HG02763 (cell line): ENCODE measurements at regions not wholly inside any gene's neighbourhood (a gene's known extent, or its start where the extent isn't known, plus 50 kb on each side); places are given as distances from the start of the nearest gene placed in this dataset.
"Not testable (repeated sequence)": the region's sequence is repeated elsewhere in the genome, so short reads cannot be mapped to it uniquely, and the experiment has no call there.

Experiments used
- ATAC-seq: cut with Tn5 transposase; IDR thresholded peaks from one replicate; pipeline ENCODE4 v1.9.1; 2021; ENCODE audit warnings: mild to moderate bottlenecking, moderate library complexity; ENCODE audit not compliant: unreplicated experiment

DNA sequence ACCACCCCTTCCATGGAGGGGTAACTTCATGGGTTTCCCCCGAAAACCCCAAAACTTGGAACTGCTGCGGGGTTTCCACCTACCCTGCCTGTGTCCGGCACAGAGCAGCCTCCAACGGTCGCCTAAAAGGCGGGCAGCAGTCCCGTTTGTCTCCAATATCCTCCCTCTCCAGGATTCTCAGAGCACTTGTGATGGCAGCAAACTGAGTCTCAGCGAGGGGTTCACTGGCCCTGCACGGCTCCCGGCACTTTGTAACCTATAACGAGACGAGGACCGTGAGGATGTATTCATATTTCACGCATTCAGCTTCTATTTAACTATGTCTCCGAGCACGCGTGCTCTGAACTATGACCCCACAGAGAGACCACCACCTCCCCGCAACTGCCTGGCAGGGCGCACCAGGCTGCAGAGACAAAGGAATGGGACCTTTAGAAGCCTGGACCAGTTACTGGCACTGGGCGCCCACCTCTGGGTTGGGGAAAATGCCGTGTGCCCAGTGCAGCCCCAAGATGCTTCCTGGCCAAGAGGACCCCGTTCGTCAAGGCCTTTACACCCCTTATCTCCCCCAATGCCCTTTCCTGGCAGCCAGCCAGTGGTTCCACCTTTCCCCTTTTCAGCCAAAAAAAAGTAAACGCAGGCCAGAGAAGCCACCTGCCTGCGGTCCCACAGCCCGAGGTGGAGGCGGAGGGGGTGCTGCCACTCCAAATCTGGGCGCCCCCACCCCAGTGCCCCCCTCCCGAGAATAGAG lies 173.1 kb upstream of the RTL1 start:
- no peak for ATAC-seq

DNA sequence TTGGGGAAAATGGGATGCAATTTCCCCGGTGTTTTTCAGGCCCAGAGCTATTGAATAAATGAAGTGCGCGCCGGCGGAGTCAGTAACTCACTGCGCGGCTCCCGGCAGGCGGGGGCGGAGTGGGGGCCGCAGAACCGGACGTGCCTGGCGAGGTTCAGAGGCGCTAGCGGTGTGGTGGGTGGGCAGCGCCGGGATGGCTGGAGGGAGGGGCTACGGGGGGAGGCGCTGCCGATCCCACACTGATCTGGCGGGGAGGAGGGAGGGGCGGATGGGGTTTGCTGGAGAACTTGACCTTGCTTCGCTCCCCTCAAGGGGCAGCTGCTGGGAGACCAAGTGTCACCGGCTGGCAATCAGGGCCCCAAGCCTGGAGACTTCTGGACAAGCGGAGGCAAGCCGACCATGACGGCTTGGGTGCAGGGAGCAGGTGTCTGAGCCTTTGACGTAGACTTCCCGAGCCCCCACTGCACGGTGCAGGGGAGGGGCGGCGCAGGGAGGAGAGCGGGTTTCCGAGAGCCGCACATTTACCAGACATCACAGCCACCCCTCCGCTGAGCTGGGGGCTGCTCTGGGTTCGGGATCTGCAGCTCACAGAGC lies 174.1 kb upstream of the RTL1 start:
- ATAC-seq, result no peak

DNA sequence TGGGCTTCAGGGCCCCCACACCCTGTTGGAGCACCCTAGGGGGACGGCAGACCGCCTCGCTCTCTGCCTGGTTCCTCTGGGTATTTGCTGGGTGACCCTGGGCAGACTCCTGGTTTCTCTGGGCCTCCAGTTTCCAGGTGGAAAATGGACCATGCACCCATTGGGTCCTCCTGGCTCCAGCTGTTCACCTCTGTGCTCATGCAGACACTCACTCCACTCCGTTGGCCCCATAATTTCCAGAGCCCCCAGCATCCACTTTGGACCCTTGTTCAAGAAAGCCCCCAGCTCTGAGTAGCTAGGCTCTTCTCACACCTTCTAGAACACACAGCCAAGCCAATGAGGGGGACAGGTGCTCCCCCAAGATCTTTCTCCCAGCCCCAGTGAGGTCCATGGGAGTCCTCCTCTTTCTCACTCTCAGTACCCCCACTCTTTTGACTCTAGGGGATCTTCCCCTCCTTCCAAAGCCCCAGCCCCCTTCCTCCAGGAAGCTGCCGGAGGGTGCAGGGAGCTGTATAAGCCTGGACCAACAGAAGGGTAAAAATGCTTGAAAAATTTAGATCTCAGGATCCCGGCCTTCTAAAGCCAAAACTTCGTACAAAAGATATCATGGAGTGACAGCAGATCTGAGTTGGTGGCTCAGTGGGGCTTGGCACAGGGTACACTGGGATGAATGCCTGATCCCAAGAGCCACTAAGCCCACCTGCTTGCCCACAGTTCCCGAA lies 174.8 kb upstream of the RTL1 start:
- no peak for ATAC-seq

DNA sequence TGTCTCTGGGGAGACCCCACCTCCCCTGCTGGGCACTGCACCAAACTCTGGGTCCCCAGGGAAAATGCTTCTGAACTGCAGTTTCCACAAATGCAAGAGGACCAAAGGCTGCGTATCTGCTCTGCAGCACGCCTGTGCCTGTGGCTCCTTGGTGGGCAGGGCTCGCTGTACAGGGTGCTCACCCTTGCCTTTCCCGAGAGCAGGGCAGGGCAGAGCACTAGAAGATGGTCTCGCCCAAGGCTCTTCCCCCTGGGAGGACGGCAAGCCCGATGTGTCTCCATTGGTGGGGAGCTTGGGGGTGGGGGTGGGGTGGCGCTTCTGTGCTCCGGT lies 175.3 kb upstream of the RTL1 start:
- ATAC-seq, result no peak

DNA sequence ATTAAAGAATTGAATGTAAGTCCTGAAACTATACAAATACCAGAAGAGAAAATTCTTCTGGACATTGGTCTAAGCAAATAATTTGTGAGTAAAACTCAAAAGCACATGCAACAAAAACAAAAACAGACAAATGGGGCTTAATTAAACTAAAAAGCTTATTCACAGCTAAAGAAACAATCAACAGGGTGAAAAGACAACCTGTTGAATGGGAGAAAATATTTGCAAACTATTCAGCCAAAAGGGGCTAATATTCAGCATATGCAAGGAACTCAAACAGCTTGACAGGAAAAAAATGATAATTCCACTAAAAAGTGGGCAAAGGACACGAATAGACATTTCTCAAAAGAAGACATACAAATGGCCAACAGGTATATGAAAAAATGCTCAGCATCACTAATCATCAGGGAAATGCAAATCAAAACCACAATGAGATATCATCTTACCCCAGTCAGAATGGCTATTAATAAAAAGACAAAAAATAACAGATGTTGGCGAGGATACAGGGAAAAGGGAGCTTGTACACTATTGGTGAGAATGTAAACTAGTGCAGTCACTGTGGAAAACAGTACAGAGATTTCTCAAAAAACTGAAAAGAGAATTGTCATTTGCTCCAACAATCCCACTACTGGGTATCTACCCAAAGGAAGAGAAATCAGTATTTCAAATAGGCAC lies 177.5 kb upstream of the RTL1 start:
- no peak for ATAC-seq

DNA sequence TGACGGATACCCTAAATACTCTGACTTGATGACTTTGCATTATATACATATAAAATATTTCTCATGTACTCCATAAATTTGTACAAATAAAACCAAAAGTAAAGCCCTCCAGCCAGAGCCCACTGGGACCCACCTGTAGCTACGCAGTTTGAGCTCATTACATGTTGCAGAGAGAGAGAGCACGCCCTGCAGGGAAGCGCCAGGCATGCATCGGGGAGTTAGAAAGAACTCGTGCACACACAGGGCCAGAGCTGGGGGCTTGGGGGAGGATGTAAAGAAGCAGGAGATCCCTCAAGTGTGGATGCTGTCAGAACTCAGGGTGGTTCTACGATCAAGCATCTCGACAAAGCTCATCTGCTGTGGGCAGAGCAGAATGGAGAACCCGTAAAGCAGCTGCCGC lies 178.5 kb upstream of the RTL1 start:
- no peak for ATAC-seq

DNA sequence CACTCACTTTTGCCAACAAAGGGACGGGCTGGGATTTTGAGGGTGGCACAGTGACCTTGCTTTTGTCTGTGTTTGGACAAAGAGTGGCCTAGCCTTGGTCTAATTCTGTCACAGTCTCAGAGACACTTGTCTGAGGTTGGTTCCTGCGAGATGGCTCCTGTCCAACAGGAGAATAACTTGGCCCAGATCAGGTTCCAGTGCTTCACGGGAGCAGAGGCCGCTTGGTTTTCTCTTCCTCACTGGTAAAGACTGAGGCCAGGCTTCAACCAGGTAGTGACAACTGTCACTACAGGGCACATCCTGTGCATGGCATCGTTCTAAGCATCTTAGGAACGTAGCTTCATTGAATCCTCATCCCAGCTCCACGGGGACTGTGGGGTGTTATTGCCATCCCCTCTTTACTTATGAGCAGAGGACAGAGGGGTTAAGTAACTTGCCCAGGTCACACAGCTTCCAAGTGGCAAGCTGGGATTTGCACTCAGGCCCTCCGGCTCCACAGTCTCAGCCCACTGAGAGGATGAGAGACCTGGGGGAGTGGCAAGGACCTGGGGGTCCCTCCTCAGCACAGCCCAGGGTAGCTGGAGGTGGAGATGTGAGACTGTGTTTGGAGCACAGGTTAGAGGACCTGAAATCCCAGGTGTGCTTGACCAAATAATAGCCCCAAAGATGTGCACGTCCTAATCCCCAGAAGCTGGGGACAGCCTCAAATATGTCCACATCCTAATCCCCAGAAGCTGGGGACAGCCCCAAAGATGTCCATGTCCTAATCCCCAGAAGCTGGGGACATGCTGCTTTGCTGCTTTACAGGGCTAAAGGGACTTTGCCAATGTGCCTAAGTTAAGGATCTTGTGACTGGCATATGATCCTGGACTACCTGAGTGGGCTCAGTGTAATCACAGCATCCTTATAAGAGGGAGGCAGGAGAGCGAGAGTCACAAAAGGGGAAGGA lies 179.2 kb upstream of the RTL1 start:
- no peak for ATAC-seq

DNA sequence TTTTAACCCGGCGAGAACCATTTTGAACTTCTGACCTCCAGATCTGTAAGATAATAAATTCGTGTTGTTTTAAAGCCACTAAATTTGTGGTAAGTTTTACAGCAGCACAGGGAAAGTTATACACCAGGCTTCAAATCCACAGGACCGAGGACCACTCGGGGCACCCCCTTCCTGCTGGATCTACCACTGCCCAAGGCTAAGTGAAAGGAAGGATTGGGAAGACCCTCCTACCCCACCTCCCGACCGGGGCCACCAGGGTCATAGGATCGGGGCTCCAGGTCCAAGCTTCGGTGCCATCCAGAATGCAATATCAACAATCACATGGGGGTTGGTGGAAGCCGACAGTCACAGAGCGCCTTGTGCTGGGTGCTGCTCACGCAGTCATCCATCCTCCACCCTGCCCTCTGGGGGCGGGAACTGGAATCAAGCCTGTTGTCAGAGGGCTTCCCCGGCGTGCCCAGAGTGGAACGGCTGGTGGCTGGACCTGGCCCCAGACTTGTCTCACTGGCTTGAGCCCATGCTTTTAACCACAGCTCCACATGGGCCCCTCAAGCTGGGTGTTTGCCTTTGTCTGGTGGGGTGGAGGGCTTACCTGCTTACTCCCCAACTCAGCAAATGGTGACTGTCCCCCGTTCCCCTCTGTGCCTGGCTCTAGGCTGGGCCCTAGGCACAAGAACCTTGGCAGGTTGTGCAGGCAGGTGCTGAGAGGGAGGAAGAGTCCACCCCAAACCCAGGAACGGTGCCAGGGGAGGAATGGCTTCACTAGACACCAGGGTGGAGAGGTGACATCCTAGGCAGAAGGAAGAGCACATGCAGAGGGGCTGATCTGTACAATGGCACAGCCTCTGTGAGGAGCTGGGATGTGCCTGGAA lies 180.3 kb upstream of the RTL1 start:
- ATAC-seq, result no peak

DNA sequence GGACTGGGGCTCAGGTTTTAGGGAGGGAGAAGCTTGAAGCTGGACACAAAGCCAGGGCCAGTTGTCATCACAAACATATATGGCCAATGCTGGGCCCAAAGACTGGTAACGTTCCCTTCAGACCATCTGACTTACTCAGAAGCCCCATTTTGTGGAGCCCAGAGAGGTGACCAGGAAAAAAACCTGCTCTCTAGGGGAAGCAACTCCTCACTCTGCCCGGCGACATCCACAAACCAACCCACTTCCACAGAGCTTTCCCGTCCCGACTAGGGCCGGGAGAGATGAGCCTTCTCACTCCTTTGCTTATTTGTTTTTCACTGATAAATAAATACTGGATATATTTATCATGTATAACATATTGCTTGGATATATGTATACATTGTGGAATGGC lies 180.9 kb upstream of the RTL1 start:
- ATAC-seq, result no peak

DNA sequence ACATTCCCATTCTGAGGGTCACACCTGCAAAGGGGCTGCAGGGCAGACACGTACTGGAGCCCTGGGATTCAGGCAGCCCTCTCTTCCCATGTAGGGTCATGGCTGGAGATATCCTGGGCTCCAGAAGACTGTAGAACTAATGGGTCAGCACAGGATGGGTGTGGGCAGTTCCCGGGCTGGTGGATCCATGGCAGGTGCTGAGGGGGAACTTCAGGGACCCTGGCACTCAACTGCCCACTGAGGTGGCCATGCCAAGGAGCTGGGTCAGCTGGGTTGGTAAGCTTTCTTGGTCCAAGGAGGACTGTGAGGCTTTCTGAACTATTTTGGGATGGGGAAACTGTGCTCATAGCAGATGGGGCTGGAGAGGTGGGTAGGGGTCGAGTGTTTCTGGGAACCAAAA lies 183.4 kb upstream of the RTL1 start:
- no peak for ATAC-seq

DNA sequence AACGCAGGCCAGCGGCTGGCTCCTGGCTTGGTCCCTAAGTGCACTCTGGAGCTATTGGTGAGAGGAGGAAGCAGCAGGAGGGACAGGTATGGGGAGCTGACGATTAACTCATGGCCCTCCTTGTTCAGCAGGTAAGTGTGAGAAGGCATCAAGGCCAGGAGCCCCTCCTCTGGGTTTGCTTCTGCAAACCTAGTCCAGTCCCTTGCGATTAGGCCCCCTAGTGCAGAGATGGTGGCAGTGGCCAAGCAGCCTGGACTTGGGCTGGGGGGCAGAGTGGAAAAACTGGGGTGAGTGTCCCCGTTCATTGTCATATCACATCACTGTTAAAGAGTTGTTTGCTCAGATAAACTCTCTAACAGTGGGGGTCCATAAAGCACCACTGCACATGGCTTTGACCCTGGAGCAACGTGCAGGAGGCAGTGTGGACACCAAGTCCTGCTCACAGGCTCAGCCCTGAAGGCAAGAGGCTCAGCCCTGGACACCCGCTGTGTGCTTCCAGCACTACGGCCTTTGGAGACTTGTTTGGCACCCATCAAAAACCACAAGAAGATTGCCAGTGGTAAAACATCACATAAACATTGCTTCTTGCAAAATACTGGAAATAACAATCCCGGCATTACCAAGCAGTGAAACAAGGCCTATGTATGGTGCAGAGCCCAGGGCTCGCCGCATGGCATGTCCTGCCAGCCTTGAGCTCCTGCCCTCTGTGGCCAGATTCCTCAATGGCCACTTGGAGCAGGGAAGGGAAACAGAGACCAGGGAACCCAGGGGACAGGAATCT lies 184.3 kb upstream of the RTL1 start:
- ATAC-seq, result no peak

DNA sequence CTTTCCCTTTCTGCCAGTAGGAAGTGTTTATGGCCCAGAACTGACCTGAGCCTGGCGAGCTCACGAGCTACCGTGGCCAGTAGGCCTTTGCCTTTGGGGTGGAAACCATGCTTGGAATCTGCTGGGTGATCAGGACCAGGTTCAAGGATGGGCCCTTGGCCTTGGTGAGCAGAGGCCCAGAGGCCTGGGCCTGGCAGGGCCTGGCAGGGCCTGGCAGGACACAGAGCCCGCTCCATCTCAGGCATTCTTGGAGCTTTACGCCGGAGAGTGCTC lies 184.8 kb upstream of the RTL1 start:
- no peak for ATAC-seq

DNA sequence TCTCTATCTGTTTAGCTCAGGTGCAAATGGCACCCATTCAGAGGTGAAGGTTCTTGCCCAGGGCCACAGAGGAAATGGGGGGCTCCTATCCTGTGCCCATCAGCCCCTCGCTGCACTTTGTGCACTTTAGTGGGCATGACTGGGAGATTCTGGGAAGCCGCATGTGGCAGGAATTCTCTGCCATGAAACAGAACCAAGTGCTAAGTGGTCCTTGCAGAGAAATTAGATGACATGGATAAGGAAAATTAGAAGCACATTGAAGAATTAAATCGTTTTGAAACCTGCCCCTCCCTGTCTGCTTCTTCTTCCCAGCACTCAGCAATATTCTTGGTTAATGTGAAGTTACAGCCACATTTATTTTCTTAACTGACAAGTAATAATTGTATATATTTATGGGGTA lies 185.2 kb upstream of the RTL1 start:
- no peak for ATAC-seq

DNA sequence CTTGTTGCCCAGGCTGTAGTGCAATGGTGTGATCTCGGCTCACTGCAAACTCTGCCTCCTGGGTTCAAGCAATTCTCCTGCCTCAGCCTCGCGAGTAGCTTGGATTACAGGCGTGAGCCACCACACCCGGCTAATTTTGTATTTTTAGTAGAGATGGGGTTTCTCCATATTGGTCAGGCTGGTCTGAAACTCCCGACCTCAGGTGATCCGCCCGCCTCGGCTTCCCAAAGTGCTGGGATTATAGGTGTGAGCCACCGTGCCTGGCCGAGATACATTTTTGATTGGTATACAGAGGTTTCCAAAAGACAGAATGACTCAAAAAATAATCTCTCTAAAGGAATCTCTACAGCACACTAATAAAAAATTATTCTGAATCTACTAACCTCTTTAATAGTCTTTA lies 187.0 kb upstream of the RTL1 start:
- not testable (repeated sequence) for ATAC-seq

DNA sequence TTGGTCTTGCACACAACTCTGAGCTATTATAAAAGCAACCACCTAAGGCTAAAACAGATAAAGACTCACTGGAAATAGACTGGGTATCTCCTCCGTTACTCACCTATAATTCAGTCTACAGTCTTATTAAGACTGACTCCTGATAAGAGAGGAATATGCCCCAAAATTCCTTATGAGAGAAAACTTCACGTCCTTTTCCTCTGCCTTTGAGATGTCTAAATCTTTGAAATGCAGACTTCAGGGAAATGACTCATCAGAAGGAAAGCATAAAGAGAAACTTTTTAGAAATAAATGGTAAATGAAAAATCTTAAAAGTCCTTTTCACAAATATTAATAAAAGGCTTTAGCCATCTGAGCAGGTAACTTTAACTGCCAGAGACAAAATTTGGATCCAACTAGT lies 187.5 kb upstream of the RTL1 start:
- no peak for ATAC-seq

DNA sequence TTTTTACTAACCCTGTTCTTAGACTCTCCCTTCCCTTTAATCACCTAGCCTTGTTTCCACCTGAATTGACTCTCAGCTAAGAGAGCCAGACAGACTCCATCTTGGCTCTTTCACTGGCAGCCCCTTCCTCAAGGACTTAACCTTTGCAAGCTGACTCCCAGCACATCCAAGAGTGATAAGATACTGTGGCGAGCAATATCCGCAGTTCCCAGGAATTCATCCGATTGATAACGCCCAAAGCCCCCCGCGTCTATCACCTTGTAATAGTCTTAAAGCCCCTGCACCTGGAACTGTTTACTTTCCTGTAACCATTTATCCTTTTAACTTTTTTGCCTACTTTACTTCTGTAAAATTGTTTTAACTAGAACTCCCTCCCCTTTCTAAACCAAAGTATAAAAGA lies 191.4 kb upstream of the RTL1 start:
- ATAC-seq, result not testable (repeated sequence)

DNA sequence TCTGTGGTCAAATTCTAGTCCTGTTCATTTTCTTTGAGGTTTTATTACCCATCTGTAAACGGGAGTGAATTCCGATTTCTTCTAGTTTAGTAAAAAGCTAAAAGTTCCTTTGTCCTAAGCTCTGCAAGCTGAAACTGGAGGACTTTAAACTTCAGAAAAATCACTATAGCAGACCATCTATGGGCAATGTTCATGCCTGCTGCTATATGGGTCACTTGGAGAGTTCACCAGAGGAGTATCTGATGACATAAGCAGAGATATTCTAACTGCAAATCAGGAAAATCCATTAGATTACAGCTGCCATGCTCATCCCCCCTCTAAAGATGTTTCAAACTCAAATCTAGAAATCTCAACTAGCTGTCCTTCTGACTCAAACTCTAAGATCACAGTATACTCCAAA lies 193.0 kb upstream of the RTL1 start:
- ATAC-seq, result no peak

DNA sequence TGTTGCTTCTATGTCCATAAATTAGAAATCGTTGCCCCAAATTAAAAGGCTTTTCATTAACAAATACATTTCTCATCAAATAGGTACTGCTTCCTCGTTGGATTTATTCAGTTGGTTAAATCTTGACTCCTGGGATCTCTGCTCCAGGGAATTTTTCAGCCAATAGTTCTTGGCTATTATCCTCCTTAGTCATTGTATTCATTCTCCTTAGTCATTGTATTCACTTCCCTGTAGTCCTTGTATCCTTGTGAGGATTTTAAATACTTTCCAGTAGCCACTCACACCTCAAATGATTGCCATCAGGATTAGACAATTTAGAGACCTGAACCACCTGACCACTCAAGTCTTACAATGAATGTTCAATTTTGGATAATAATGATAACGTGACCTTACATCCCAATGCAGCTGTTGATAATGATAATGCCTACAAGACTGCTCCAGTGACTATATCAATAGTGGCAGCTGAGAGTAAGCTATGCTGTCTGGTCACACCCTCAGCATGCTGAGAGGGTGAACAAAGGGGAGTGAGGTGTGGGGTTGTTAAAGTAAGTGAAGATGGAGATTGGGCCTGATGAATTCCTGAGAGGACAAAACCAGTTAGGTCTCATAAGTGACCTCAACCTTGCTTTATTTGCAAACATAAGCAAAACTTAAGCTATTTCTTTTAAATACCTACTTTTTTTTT lies 193.7 kb upstream of the RTL1 start:
- no peak for ATAC-seq

DNA sequence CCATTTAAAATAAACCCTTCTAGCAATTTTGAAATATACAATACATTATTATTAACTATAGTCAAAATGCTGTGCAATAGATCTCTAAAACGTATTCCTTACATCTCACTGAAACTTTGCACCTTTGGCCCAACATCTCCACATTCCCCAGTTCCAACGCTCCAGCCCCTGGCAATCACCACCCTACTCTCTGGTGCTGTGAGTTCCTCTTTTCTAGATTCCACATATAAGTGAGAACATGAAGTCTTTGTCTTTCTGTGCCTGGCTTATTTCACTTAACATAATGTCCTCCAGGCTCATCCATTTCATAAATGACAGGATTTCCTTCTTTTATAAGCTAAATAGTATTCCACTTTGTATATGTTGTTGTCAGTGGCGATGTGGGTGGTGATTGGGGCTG lies 194.7 kb upstream of the RTL1 start:
- ATAC-seq, result no peak
